GF-D8 (cell line): ENCODE measurements at regions not wholly inside any gene's neighbourhood (a gene's known extent, or its start where the extent isn't known, plus 50 kb on each side); places are given as distances from the start of the nearest gene placed in this dataset.
"Not testable (repeated sequence)": the region's sequence is repeated elsewhere in the genome, so short reads cannot be mapped to it uniquely, and the experiment has no call there.

Experiments
- DNase-seq: peaks from one replicate; lab custom pipeline; 2025; lab: John Stamatoyannopoulos, UW

GRCh38 chr16:61002479-61003204 lies 1033.6 kb downstream of the CDH8 start:
- DNase-seq: no peak

- no peak for DNase-seq
Observed at GRCh38 chr16:60991886-60992285, 1044.4 kb downstream of the CDH8 start.

GRCh38 chr16:60989592-60989991 lies 1046.6 kb downstream of the CDH8 start:
- no peak for DNase-seq

GRCh38 chr16:60979119-60979518 lies 1057.1 kb downstream of the CDH8 start:
- DNase-seq: no peak

DNA sequence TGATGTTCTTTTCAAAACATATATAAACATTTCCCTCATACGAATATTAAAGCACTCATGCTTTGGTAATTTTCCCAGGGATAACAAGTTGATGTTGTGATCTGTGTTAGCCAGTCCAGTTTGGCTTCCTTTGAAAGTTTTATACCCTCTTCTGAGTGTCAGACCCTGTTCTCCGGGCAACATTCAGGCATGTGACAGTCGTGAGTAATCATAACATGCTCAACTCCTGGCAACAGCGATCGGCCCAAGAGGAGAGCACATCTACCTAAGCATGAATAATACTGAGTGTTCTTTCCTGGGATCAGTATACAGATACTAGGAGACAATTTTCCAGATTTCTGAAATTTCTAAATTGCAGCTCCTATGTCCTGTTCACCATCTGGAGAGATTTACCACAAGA lies 1086.4 kb downstream of the CDH8 start:
- DNase-seq: no peak

DNA sequence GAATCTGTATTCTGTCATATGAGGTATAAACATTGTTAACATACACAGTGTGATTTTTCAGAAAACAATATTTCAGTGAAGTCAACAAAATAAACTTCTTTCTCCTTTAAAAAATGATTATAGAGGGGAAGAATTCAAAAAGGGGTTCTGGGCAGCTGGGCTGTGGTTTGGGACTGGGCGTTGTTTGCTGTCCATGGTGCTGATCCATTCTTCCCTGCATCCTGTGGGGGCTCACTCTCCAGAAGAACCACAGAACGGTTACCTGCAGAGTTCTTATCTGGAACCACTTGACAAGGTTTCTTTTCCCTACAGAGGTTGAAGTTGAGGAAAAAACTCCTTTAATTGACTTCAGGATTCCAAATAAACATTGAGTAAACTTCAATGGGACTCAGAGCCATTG lies 1091.0 kb downstream of the CDH8 start:
- DNase-seq: no peak

GRCh38 chr16:60936189-60936588 lies 1100.0 kb downstream of the CDH8 start:
- not testable (repeated sequence) for DNase-seq

DNA sequence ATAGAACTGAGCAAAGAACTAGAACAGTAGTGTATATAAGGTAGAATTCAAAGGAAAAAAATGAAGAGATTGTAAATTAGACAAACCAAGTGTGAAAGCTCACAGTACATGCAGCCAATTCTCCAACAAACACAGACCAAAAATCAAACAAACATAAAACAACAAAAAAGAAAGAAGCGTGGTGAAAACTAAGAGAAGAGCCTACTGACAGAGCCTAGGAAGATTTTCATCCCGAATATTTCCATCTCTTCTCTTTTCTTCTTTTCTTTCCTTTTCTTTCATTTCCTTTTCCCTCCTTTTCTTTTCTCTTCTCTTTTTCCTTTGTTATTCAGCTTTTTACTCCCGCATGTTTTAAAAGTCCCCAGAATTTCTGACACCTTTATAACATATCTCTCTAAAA lies 1103.6 kb downstream of the CDH8 start:
- no peak for DNase-seq

DNA sequence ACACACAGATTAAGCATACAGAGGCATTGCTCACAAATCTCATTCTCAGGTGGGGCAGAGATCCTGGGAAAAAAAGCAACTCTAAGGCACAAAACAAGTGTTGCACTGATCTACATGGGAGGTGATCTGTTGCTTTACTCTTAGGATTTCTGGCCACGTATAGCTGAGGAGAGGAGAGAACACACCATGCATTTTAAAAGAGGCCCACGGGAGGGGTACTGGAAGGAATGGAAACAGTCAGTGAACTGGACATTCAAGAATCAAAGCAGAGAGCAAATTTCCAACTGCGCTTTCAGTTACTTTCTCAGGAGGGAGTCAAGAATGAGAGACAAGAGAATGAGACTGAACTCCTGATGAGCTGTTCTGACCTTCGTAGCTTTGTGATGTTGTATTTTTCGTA lies 1105.9 kb downstream of the CDH8 start:
- no peak for DNase-seq

GRCh38 chr16:60922920-60923319 lies 1113.3 kb downstream of the CDH8 start:
- DNase-seq: no peak

- DNase-seq: no peak
Observed at GRCh38 chr16:60914334-60914733, 1121.9 kb downstream of the CDH8 start.

DNA sequence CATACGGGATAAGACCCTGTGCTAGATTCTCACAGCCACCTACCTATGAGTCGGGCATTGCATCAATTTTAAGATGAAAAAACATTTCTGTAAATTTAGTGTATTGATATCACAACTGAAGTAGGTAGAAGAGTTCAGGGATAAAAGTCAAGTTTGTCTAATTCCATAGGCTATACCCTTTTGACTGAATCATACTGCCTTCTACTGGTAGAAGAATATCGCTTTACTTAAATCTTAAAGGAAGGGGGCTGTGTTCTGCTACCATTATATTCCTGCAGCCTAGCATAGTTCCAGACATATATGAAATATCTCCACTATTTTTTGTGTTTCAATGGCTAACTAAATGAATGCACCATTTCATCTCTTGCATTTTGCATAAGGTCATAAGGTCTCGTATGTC lies 1128.6 kb downstream of the CDH8 start:
- no peak for DNase-seq

GRCh38 chr16:60905811-60906210 lies 1130.4 kb downstream of the CDH8 start:
- no peak for DNase-seq

DNA sequence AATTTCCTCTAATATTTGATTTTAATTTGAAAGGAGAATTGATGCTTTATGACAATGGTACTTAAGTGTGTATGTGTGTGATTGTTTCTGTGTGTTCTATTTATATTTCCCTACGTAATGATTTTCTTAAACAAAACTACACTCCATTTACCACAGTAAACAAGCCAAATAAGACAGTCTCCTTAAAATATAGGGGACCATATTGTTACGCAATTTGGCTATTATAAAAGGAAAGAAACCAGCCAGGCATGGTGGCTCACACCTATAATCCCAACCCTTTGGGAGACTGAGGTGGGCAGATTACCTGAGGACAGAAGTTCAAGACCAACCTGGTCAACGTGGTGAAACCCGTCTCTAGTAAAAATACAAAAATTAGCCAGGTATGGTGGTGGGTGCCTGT lies 1134.1 kb downstream of the CDH8 start:
- no peak for DNase-seq

DNA sequence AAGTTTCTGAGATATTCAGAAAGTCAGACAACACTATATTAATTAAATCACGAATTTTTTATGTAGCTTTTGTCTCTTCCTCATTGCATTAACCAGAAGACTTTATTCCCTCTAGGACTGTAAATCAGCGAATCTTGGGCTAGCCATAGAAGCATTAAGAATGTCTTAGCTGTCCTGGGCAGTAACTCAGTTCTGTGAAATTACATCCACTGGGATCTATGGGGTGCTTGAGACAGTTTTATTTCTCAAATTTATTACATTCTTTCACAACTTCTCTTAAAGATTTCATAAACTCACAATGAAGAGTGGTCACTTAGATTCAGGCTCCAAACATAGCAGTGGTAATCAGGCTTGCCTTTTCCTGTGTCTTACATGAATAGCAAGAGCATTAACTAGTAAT lies 1153.4 kb downstream of the CDH8 start:
- no peak for DNase-seq

DNA sequence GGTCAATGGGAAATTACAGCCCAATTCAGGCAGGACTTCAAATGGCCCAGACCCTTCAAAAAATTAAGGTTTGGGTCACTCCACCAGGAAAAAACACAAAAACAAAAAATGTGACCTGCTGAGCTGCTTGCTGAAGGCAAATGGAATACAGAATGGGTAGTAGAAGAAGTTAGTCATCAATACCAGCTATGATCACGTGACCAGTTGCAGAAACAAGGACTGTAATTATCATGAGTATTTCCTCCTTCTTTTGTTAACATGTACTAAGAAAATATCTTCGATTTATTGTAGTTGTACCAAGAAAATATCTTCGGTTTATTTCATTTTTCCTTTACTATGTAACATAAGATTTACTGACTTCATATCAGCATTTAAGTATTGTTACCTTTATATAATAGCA lies 1183.6 kb downstream of the CDH8 start:
- DNase-seq: no peak

DNA sequence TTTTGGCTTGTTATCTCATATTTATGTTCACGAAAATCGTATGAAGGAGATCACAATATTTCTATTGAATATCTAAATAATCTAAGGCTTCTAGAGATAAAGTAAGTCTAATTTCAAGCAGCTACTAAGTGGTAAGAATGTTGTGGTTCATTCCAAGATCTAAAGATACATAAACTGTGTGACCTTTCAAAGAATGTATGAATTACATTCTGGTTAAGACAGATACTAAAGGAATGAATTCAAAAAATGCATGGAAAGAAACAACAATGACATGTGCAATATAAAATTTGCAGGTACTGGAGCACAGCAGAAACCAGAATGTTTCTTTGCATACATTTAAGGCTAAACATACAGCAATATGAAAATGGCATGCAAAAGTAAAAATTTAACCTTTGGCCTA lies 1214.6 kb downstream of the CDH8 start:
- DNase-seq: no peak

GRCh38 chr16:60820361-60820760 lies 1215.9 kb downstream of the CDH8 start:
- no peak for DNase-seq

GRCh38 chr16:60818465-60818864 lies 1217.8 kb downstream of the CDH8 start:
- DNase-seq: no peak

GRCh38 chr16:60816461-60816860 lies 1219.8 kb downstream of the CDH8 start:
- DNase-seq: no peak

DNA sequence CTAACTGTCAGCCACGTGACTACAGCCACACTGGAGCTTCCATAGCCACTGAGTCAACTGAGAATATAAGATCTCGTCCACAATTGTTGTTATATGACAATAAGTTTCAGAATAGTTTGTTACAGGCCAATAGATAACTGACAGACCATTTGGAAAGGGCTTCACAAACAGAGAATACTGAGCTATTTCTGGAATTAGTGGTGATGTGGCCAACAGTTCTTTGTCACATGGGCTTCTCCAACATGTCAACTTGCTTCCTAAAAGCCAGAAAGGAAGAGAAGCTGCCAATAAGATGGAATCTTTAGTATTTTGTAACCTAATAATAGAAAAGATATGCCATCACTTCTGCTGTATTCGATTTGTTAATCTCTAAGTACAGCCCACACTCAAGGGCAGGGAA lies 1220.4 kb downstream of the CDH8 start:
- no peak for DNase-seq

DNA sequence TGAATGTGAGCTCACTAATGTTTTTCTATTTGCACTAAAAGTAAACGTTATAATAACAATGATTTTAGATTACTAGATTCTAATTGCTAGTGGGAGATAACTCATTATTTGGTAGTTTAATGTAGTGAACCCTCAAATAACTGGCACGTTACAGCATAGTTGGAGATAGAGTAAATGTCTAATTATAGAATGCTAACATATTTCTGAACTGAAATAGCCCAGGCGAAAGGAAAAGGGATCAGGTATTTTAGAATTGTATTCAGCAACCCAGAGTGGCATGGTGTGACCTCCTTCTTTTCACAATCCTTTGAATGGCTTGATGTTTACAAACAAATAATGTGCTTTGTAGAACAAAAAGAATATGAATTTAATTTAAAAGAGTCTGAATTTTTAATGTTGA lies 1221.2 kb downstream of the CDH8 start:
- no peak for DNase-seq

DNA sequence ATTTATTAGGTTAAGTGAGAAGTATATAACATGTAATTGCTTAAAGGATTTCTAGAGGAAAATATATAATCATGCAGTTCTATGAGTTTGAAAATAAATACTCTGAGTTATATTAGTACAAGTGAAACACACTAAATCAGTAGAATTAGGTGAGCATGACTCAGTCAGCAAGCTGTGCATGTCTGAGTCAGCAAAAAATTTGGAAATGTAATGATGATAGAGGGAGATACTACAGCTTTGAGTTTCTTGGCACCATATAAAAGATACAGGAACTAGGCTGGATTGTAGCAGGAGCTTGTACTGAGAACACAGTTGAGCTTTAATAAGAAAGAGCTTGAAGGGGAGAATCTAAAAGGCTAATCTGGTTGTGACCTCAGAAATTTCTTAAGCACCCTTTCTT lies 1224.6 kb downstream of the CDH8 start:
- DNase-seq: no peak

DNA sequence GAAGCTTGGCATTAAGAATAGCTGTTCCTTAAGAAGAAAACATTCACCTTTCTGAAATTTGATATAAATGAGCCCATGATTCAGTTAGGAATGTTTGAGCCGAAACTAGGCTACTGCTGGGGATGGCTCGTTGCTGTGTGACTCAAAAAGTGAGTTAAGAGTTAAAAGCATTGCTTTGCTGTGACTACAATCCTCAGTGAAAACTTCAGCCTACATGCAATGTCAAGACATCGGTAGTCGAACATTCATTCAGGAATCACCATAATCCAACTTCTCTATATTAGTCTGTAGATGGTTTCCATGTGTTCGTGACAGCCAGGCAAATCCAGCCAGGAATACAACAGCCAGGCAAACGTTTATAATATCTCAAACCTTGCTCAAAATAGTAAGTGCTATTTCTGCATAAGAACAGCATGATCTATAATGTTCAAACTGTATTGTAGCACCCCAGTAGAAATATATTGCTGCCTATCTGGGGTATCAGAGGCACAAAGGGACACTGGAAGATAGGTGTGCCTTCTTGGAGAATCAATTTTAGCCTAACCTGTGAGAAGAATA lies 1225.1 kb downstream of the CDH8 start:
- DNase-seq: no peak
